ENCODE measurements at regions not wholly inside any gene's neighbourhood (a gene's known extent, or its start where the extent isn't known, plus 50 kb on each side); places are given as distances from the start of the nearest gene placed in this dataset.

DNA sequence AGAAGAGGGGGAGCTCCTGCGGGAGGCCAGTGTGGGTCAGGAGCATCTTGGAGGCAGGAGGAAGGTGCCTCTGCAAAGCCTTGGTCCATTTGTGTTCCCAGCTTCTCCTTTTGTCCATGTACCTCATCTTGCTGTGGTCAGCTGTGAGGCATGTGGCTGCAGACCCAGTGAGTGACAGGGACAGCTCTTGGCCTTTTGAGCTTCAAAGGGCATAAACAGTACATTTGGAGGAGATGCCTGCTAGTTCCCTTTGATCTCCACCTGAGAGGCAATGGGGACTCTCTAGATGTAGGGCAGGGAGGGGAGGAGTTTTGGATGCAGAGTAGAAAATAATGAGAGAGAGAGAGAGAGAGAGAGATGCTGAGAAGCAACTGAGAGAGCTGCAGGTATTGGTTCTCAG is 270.0 kb downstream of the TLE3 start:
- TF ChIP-seq, protein P1, sequence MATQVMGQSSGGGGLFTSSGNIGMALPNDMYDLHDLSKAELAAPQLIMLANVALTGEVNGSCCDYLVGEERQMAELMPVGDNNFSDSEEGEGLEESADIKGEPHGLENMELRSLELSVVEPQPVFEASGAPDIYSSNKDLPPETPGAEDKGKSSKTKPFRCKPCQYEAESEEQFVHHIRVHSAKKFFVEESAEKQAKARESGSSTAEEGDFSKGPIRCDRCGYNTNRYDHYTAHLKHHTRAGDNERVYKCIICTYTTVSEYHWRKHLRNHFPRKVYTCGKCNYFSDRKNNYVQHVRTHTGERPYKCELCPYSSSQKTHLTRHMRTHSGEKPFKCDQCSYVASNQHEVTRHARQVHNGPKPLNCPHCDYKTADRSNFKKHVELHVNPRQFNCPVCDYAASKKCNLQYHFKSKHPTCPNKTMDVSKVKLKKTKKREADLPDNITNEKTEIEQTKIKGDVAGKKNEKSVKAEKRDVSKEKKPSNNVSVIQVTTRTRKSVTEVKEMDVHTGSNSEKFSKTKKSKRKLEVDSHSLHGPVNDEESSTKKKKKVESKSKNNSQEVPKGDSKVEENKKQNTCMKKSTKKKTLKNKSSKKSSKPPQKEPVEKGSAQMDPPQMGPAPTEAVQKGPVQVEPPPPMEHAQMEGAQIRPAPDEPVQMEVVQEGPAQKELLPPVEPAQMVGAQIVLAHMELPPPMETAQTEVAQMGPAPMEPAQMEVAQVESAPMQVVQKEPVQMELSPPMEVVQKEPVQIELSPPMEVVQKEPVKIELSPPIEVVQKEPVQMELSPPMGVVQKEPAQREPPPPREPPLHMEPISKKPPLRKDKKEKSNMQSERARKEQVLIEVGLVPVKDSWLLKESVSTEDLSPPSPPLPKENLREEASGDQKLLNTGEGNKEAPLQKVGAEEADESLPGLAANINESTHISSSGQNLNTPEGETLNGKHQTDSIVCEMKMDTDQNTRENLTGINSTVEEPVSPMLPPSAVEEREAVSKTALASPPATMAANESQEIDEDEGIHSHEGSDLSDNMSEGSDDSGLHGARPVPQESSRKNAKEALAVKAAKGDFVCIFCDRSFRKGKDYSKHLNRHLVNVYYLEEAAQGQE (IDR thresholded peaks at IDR 0.05; ENCODE audit: low read depth), result no peak
- TF ChIP-seq YY1 (IDR thresholded peaks at IDR 0.05; ENCODE audit: low read depth) (no peak), MAX (IDR thresholded peaks at IDR 0.05) (no peak), EGR1 (IDR thresholded peaks at IDR 0.05) (no peak), CEBPB (IDR thresholded peaks at IDR 0.05) (no peak), TCF12 (IDR thresholded peaks at IDR 0.05; ENCODE audit: low read depth) (no peak), RAD21 (IDR thresholded peaks at IDR 0.05; ENCODE audit: low read depth) (no peak), EP300 (IDR thresholded peaks at IDR 0.05; ENCODE audit: borderline replicate concordance) (no peak), ZBTB7A (IDR thresholded peaks at IDR 0.05; ENCODE audit: low read depth) (no peak), USF1 (IDR thresholded peaks at IDR 0.05) (no peak), CREB1 (IDR thresholded peaks at IDR 0.05; ENCODE audit: low read depth) (no peak), TEAD4 (IDR thresholded peaks at IDR 0.05) (no peak), FOXM1 (IDR thresholded peaks at IDR 0.05; ENCODE audit: borderline replicate concordance, low read depth) (no peak), TAF1 (IDR thresholded peaks at IDR 0.05; ENCODE audit: low read depth) (no peak), NFIC (IDR thresholded peaks at IDR 0.05) (no peak)

- TF ChIP-seq MAX (IDR thresholded peaks at IDR 0.05) (no peak), USF1 (IDR thresholded peaks at IDR 0.05) (no peak), NFIC (IDR thresholded peaks at IDR 0.05) (no peak), RAD21 (IDR thresholded peaks at IDR 0.05; ENCODE audit: low read depth) (no peak), CREB1 (IDR thresholded peaks at IDR 0.05; ENCODE audit: low read depth) (no peak)
Observed at GRCh38 chr15:69828181-69828828, 269.4 kb downstream of the TLE3 start.

GRCh38 chr15:69829974-69830373 is 267.7 kb downstream of the TLE3 start:
- no peak for TF ChIP-seq EP300 (IDR thresholded peaks at IDR 0.05; ENCODE audit: borderline replicate concordance)
- TF ChIP-seq, protein P1 (IDR thresholded peaks at IDR 0.05; ENCODE audit: low read depth), result no peak
- no peak for TF ChIP-seq TEAD4 (IDR thresholded peaks at IDR 0.05)
- TF ChIP-seq NFIC (IDR thresholded peaks at IDR 0.05), result no peak
- TF ChIP-seq FOXM1 (IDR thresholded peaks at IDR 0.05; ENCODE audit: borderline replicate concordance, low read depth), result no peak
- no peak for TF ChIP-seq RAD21 (IDR thresholded peaks at IDR 0.05; ENCODE audit: low read depth)
- no peak for TF ChIP-seq YY1 (IDR thresholded peaks at IDR 0.05; ENCODE audit: low read depth)
- TF ChIP-seq CEBPB (IDR thresholded peaks at IDR 0.05), result no peak

DNA sequence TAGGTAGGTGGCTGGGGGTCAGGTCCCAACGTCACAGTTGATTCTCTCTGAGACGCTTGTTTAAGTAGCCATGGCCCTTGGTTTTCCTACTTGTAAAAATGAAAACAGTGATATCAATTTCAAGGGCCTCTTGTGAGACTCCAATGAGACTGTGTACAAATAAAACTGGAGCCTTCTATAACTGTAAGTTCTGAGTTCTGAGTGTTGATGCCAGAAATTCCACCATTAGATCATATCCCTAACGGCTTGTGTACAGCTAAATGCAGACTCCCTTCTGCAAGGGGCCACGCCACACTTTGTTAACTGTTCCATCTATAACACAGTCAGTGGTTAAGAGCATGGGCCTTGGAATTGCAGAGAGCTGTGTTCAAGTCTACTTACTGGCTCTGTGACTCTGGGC is 267.3 kb downstream of the TLE3 start:
- no peak for TF ChIP-seq FOXM1 (IDR thresholded peaks at IDR 0.05; ENCODE audit: borderline replicate concordance, low read depth)
- TF ChIP-seq TAF1 (IDR thresholded peaks at IDR 0.05; ENCODE audit: low read depth), result no peak

- TF ChIP-seq, protein P1 (IDR thresholded peaks at IDR 0.05; ENCODE audit: low read depth), result no peak
- TF ChIP-seq RAD21 (IDR thresholded peaks at IDR 0.05; ENCODE audit: low read depth) (no peak), NFIC (IDR thresholded peaks at IDR 0.05) (no peak), TAF1 (IDR thresholded peaks at IDR 0.05; ENCODE audit: low read depth) (no peak), CEBPB (IDR thresholded peaks at IDR 0.05) (no peak), TCF12 (IDR thresholded peaks at IDR 0.05; ENCODE audit: low read depth) (no peak), FOXM1 (IDR thresholded peaks at IDR 0.05; ENCODE audit: borderline replicate concordance, low read depth) (no peak), ZBTB7A (IDR thresholded peaks at IDR 0.05; ENCODE audit: low read depth) (no peak), EP300 (IDR thresholded peaks at IDR 0.05; ENCODE audit: borderline replicate concordance) (no peak), CREB1 (IDR thresholded peaks at IDR 0.05; ENCODE audit: low read depth) (no peak), YY1 (IDR thresholded peaks at IDR 0.05; ENCODE audit: low read depth) (no peak), EGR1 (IDR thresholded peaks at IDR 0.05) (no peak)
Observed at GRCh38 chr15:69830876-69831275, 266.8 kb downstream of the TLE3 start.

Measured in Ishikawa (cell line).